ENCODE measurements at regions not wholly inside any gene's neighbourhood (a gene's known extent, or its start where the extent isn't known, plus 50 kb on each side); places are given as distances from the start of the nearest gene placed in this dataset.

- TF ChIP-seq ISL1 (CRISPR knock-in tag; IDR thresholded peaks at IDR 0.05) (no peak), SNAI2 (CRISPR knock-in tag; IDR thresholded peaks at IDR 0.05) (no peak), CSRNP3 (CRISPR knock-in tag; IDR thresholded peaks at IDR 0.05) (no peak), PPARA (CRISPR knock-in tag; IDR thresholded peaks at IDR 0.05; ENCODE audit: borderline replicate concordance) (no peak), TOX (CRISPR knock-in tag; IDR thresholded peaks at IDR 0.05; ENCODE audit: borderline replicate concordance) (no peak), CREB5 (CRISPR knock-in tag; IDR thresholded peaks at IDR 0.05; ENCODE audit: low read depth) (no peak)
Observed at GRCh38 chr18:77967071-77967470, 717.4 kb downstream of the GALR1 start.
